CD14-positive monocyte (primary cell): ENCODE measurements at regions not wholly inside any gene's neighbourhood (a gene's known extent, or its start where the extent isn't known, plus 50 kb on each side); places are given as distances from the start of the nearest gene placed in this dataset.

Source experiments
- DNase-seq, 3 donors: peaks; one replicate each; pipeline ENCODE4 v3.0.0-alpha.2; 2011 to 2022
- H2AFZ ChIP-seq: 2 replicates; pipeline ENCODE4 v1.6.0; 2012; ENCODE audit warnings: mild to moderate bottlenecking, low read depth, low read length, inconsistent platforms; ENCODE audit not compliant: insufficient read depth, poor library complexity, severe bottlenecking
- H3K27ac ChIP-seq, 2 donors: 1 replicate in 1 of 2; 2 replicates in 1 of 2; pipeline ENCODE4 v1.5.1; 2012 to 2013; ENCODE audit warnings: low read length in 2 of 2, control low read depth in 1 of 2, inconsistent platforms in 1 of 2, low read depth in 1 of 2, mild to moderate bottlenecking in 1 of 2
- H3K27me3 ChIP-seq, 2 donors: one replicate each; pipeline versions ENCODE4 v1.6.0 to v1.6.1; 2011 to 2013; ENCODE audit warnings: low read length in 2 of 2; ENCODE audit not compliant: control insufficient read depth in 2 of 2, insufficient read depth in 2 of 2
- H3K36me3 ChIP-seq, 2 donors: replicated peaks in 1 of 2; 1 replicate in 1 of 2; 2 replicates in 1 of 2; pipeline versions ENCODE4 v1.5.1 to v1.6.1; 2012 to 2013; ENCODE audit warnings: low read length in 2 of 2, control low read depth in 1 of 2, inconsistent platforms in 1 of 2, mild to moderate bottlenecking in 1 of 2; ENCODE audit not compliant: insufficient read depth in 2 of 2, control insufficient read depth in 1 of 2
- H3K4me1 ChIP-seq, 2 donors: 1 replicate in 1 of 2; 2 replicates in 1 of 2; pipeline versions ENCODE4 v1.5.1 to v1.6.1; 2012 to 2013; ENCODE audit warnings: low read length in 2 of 2, control low read depth in 1 of 2, inconsistent platforms in 1 of 2, mild to moderate bottlenecking in 1 of 2, moderate library complexity in 1 of 2; ENCODE audit not compliant: insufficient read depth in 2 of 2, control insufficient read depth in 1 of 2
- H3K4me2 ChIP-seq: replicated peaks from 2 replicates; pipeline ENCODE3; 2012; ENCODE audit warnings: low read length, moderate library complexity, mild to moderate bottlenecking; ENCODE audit not compliant: poor library complexity, severe bottlenecking; ENCODE audit errors: extremely low read depth
- H3K4me3 ChIP-seq, 3 experiments: fragments of 200-600 bp in 1 of 3; sonication (generic) in 1 of 3; replicated peaks in 1 of 3; 1 replicate in 2 of 3; 2 replicates in 1 of 3; pipeline ENCODE4 v1.5.1; 2011 to 2013; ENCODE audit warnings: low read length in 3 of 3, mild to moderate bottlenecking in 3 of 3, control low read depth in 2 of 3, low read depth in 2 of 3, inconsistent platforms in 1 of 3, moderate library complexity in 1 of 3
- H3K79me2 ChIP-seq: 2 replicates; pipeline ENCODE4 v1.6.0; 2012; ENCODE audit warnings: mild to moderate bottlenecking, control low read depth, inconsistent platforms, low read length, moderate library complexity; ENCODE audit not compliant: insufficient read depth
- H3K9ac ChIP-seq: 2 replicates; pipeline ENCODE4 v1.6.0; 2017; ENCODE audit warnings: low read length, mild to moderate bottlenecking; ENCODE audit not compliant: insufficient read depth, poor library complexity, severe bottlenecking
- H3K9me3 ChIP-seq, 2 donors: replicated peaks in 1 of 2; 1 replicate in 1 of 2; 2 replicates in 1 of 2; pipeline versions ENCODE4 v1.5.1 to v1.6.1; 2012 to 2013; ENCODE audit warnings: low read length in 2 of 2, control low read depth in 1 of 2; ENCODE audit not compliant: control insufficient read depth in 1 of 2, insufficient read depth in 1 of 2
- H4K20me1 ChIP-seq: 2 replicates; pipeline ENCODE4 v1.6.0; 2012; ENCODE audit warnings: mild to moderate bottlenecking, low read length, control low read depth, moderate library complexity; ENCODE audit not compliant: insufficient read depth
- H3K27ac Mint-ChIP-seq, 7 donors: one replicate each; pipeline ENCODE4 v1.8.0; 2020; ENCODE audit warnings: mild to moderate bottlenecking in 7 of 7, mixed read lengths in 7 of 7, moderate library complexity in 6 of 7, inconsistent platforms in 2 of 7
- H3K27me3 Mint-ChIP-seq, 3 donors: one replicate each; pipeline ENCODE4 v1.8.0; 2021 to 2022; ENCODE audit warnings: low read depth in 3 of 3, mild to moderate bottlenecking in 3 of 3, mixed read lengths in 3 of 3, moderate library complexity in 3 of 3, inconsistent platforms in 1 of 3
- H3K36me3 Mint-ChIP-seq, 2 donors: one replicate each; pipeline ENCODE4 v1.8.0; 2020; ENCODE audit warnings: mixed read lengths in 2 of 2, inconsistent platforms in 1 of 2, mild to moderate bottlenecking in 1 of 2
- H3K4me1 Mint-ChIP-seq: one replicate; pipeline ENCODE4 v1.8.0; 2020; ENCODE audit warnings: mild to moderate bottlenecking, mixed read lengths
- H3K4me3 Mint-ChIP-seq, 2 donors: one replicate each; pipeline ENCODE4 v1.8.0; 2020; ENCODE audit warnings: mild to moderate bottlenecking in 2 of 2, mixed read lengths in 2 of 2, moderate library complexity in 1 of 2
- H3K9me3 Mint-ChIP-seq, 7 donors: one replicate each; pipeline ENCODE4 v1.8.0; 2020 to 2022; ENCODE audit warnings: mixed read lengths in 7 of 7, mild to moderate bottlenecking in 6 of 7, moderate library complexity in 6 of 7, inconsistent platforms in 2 of 7
- CTCF ChIP-seq: fragments of 200-600 bp; IDR thresholded peaks from one replicate; pipeline ENCODE4 v1.8.0; 2022; ENCODE audit warnings: antibody characterized with exemption, mild to moderate bottlenecking
- WGBS: methylation state at CpG from one replicate; pipeline ENCODE4 v1.1.5; 2013; ENCODE audit warnings: missing lambda C conversion rate; ENCODE audit not compliant: insufficient coverage; 5-methylcytosine and 5-hydroxymethylcytosine counted together
- intact Hi-C, 2 donors: fragments of 100-400 bp; cut with micrococcal nuclease; formaldehyde crosslinking; loops; one replicate each; pipeline versions ENCODE4 v1.15.0 to v1.15.1; 2023

- H4K20me1 ChIP-seq = no peaks in the 10 kb centered on the region
- H2AFZ ChIP-seq = no peak overlapping the region
- no peaks in the 10 kb centered on the region for H3K9me3 ChIP-seq
- peaks cover 0 to 4% (median 0%) of the 10 kb centered on the region in 7 donors for H3K9me3 Mint-ChIP-seq
- H3K4me2 ChIP-seq = no peak overlapping the region
- no peaks in the 10 kb centered on the region for H3K4me1 ChIP-seq
- no peaks in the 10 kb centered on the region for H3K79me2 ChIP-seq
- no peak overlapping the region for H3K4me3 Mint-ChIP-seq
- TF ChIP-seq CTCF = no peak
- H3K36me3 Mint-ChIP-seq = no peaks in the 10 kb centered on the region
- no peaks in the 10 kb centered on the region for H3K4me1 Mint-ChIP-seq
- H3K9ac ChIP-seq = no peak overlapping the region
- no peaks in the 10 kb centered on the region for H3K36me3 ChIP-seq
- no peak for DNase-seq
- no peak overlapping the region for H3K27ac Mint-ChIP-seq
- no peak overlapping the region for H3K4me3 ChIP-seq
- H3K27ac ChIP-seq = no peak overlapping the region
- H3K27me3 ChIP-seq = no peaks in the 10 kb centered on the region
- H3K27me3 Mint-ChIP-seq = peaks cover 0 to 5% (median 1%) of the 10 kb centered on the region in 3 donors
- intact Hi-C loops = no loop called here
- WGBS = no CpG with 5 or more reads among the region's 8 CpGs
Measured at GRCh38 chr18:42533616-42534015, 578.6 kb downstream of the PIK3C3 start.

- H3K27ac Mint-ChIP-seq = no peak overlapping the region
- Histone ChIP-seq H4K20me1 (no peaks in the 10 kb centered on the region), H3K4me3 (no peak overlapping the region), H3K27ac (no peak overlapping the region), H2AFZ (no peak overlapping the region), H3K4me2 (no peak overlapping the region), H3K79me2 (no peaks in the 10 kb centered on the region), H3K36me3 (no peaks in the 10 kb centered on the region), H3K9ac (no peak overlapping the region), H3K9me3 (no peaks in the 10 kb centered on the region), H3K4me1 (no peaks in the 10 kb centered on the region), H3K27me3 (no peaks in the 10 kb centered on the region)
- WGBS = no CpG with 5 or more reads among the region's 1 CpG
- H3K4me1 Mint-ChIP-seq = no peaks in the 10 kb centered on the region
- no peak for DNase-seq
- no peak for TF ChIP-seq CTCF
- H3K36me3 Mint-ChIP-seq = no peaks in the 10 kb centered on the region
- peaks cover 0 to 8% (median 1%) of the 10 kb centered on the region in 3 donors for H3K27me3 Mint-ChIP-seq
- H3K4me3 Mint-ChIP-seq = no peak overlapping the region
- peaks cover 0 to 1% (median 0%) of the 10 kb centered on the region in 7 donors for H3K9me3 Mint-ChIP-seq
- intact Hi-C loops = no loop called here
Measured at GRCh38 chr18:42534313-42534712, 579.3 kb downstream of the PIK3C3 start.
